ENCODE measurements at regions not wholly inside any gene's neighbourhood (a gene's known extent, or its start where the extent isn't known, plus 50 kb on each side); places are given as distances from the start of the nearest gene placed in this dataset.

DNA sequence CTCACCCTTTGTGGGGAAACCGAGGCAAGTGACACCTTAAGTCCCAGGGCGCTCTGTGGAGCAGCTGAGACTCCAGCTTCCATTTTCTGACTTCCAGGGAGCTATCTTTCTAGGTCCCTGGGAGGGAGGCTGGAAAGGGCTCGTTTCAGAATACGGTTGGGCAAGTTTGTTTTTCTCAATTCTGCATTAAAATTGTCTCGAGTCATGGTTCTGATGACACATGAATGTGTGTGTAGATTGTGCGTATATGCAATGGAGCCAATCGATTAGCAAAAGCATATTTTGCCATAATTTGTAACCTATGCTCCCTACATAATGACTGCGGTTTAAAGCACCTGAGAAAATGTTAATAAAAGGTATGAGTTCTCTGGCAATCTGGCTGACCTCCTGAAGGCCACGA is 77.3 kb downstream of the SIK1 start:
- CTCF ChIA-PET = interaction anchor here (1.5 kb wide), 1 partner anchor 34 kb away, joined by 3 read pairs; no protein-coding TSS in a partner anchor
- TF ChIP-seq, protein P1, sequence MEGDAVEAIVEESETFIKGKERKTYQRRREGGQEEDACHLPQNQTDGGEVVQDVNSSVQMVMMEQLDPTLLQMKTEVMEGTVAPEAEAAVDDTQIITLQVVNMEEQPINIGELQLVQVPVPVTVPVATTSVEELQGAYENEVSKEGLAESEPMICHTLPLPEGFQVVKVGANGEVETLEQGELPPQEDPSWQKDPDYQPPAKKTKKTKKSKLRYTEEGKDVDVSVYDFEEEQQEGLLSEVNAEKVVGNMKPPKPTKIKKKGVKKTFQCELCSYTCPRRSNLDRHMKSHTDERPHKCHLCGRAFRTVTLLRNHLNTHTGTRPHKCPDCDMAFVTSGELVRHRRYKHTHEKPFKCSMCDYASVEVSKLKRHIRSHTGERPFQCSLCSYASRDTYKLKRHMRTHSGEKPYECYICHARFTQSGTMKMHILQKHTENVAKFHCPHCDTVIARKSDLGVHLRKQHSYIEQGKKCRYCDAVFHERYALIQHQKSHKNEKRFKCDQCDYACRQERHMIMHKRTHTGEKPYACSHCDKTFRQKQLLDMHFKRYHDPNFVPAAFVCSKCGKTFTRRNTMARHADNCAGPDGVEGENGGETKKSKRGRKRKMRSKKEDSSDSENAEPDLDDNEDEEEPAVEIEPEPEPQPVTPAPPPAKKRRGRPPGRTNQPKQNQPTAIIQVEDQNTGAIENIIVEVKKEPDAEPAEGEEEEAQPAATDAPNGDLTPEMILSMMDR (IDR thresholded peaks at IDR 0.05; ENCODE audit: insufficient read depth, low read length, missing control alignments) = no peak
- POLR2A ChIA-PET = no interaction called here
- DNase-seq (ENCODE audit: low read depth, low spot score) = no peak
- no peak overlapping the region for H3K4me3 ChIP-seq (ENCODE audit: low read depth, low read length)

DNA sequence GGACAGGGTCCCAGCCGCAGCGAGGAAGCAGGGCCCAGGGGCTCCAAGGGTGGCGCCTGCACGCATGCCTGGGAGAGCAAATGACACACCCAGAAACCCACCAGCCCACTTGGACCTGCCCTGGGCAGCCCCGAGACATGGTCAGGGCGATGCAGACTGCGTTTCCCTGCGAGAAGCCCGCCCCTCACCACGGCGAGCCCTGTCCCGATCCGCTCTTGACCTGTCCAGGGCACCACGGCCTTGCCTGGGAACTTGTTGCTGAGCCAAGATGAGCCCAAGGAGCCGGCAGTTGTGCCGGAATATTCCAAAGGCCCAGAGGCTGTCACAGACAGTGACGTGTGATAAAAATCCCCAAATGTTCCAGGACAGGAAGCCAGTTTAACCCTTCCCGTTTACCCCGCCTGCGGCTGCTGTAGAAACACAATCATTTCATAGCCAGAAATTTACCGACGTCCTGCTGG is 78.1 kb downstream of the SIK1 start:
- DNase-seq (ENCODE audit: low read depth, low spot score) = no peak
- no peak overlapping the region for H3K4me3 ChIP-seq (ENCODE audit: low read depth, low read length)
- ChIA-PET CTCF (no interaction called here), POLR2A (no interaction called here)
- TF ChIP-seq, protein P1 (IDR thresholded peaks at IDR 0.05; ENCODE audit: insufficient read depth, low read length, missing control alignments) = no peak

DNA sequence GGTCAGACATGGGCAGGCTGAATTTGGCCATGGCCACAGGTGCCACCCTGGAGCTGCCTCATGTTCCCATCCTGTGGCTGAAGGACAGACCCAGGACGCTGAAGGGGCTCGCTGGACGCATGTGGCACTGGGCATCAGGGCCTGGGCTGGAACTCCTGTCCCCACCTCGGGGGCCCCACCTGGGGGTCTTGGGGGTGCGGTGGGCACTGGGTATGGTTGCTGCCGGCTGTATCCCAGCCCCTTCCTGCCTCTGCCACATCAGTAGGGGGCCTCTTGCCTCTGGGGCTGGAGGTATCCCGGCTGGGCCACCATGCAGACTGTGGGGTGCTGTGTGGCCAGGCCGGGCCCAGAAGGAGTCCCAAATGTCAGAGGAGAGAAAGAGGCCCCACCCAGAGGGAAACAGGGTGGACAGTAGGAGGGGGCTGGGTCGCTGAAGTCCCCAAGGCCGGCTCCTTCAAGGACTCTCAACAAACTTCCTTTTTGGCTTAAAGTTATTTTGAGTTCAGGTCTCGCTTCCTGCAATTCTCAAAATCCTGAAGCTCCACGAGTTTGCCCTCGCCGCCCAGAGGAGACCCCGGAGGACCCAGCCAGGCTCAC is 78.7 kb downstream of the SIK1 start:
- ChIA-PET CTCF (no interaction called here), POLR2A (no interaction called here)
- TF ChIP-seq, protein P1 (IDR thresholded peaks at IDR 0.05; ENCODE audit: insufficient read depth, low read length, missing control alignments) = no peak
- no peak overlapping the region for H3K4me3 ChIP-seq (ENCODE audit: low read depth, low read length)
- DNase-seq (ENCODE audit: low read depth, low spot score) = no peak

DNA sequence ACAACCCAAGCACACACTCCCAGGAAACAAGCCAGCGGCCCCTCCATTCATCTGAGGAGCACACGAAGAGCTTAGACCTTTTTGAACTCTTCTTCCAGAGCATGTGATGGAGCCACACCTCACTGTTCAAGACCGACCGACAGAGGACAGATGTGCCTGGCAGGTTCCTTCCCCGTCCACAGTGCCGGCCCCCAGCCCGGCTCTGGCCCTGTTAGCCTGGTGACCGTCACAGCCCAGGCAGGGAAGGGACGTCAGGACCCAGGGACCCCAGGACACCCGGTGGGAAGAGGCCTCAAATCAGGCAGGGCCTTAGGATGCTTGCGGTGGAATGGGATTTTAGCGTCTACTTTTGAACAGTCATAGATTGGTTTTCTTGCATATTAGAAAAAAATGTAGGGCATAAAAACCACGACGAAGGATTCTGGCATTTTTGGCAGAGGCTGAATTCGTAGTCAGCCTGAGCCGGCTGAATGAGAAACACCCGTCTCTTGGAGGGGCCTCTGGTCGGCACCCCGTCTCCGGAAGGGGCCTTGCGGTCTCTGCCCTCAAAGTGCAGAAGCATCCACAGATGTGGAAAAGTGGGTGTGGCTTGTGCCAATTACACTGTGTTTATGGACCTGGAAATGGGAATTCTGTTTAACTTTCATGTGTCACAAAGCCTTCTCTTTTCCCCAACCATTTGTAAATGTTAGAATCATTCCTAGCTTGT is 79.3 kb downstream of the SIK1 start:
- H3K4me3 ChIP-seq (ENCODE audit: low read depth, low read length) = no peak overlapping the region
- TF ChIP-seq, protein P1 (IDR thresholded peaks at IDR 0.05; ENCODE audit: insufficient read depth, low read length, missing control alignments) = no peak
- CTCF ChIA-PET = no interaction called here
- no peak for DNase-seq (ENCODE audit: low read depth, low spot score)
- POLR2A ChIA-PET = no interaction called here

DNA sequence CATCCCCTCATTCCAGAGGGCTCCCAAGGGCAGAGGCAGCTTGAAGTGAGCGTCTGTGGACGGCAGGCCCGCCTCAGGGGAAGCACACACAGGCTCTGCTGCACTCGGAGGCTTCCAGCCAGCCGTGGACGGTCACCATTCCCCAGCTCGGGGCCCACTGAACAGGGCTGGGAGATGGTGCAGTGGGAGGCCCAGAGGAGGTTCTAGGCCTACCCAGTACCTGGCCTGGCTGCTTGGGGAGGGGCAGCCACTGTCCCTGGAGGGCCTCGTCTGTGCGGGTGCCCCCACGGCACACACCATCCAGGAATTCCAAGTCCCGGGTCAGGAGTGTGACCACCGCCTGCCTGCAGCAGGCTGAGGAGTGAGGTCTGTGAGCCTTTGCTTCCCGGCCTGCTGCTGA is 80.4 kb downstream of the SIK1 start:
- TF ChIP-seq, protein P1 (IDR thresholded peaks at IDR 0.05; ENCODE audit: insufficient read depth, low read length, missing control alignments) = no peak
- no peak for DNase-seq (ENCODE audit: low read depth, low spot score)
- no peak overlapping the region for H3K4me3 ChIP-seq (ENCODE audit: low read depth, low read length)
- ChIA-PET POLR2A (no interaction called here), CTCF (no interaction called here)

DNA sequence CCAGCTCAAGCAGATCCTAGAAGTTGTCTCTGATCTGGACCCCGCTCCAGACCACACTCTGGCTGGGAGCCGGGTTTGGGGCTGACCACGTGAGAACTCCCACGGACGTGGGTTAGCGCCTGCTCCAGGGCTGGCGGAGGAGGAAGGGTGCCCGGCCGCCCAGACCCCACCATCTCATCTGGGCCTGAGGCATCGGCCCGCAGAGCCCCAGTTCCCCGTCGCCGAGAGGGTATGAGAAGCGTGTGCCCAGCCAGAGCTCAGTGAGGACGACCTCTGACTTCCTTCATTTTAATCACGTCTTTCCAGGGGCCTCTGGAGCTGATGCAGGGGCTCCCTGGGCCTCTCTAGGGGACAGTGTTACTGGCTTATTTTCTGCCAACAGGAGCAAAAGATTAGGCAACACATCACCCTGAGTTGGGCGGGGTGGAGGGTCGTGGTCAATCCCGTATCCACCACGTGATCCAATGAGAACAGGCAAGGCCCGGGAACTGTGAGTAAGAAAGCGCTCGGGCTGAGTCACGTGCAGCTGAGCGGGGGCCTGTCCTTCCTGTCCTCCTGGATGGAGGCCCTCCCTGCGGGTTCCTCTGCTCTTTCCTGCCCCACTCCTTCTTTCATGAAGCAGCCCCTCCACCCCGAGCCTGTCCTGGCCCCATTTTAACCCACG is 81.1 kb downstream of the SIK1 start:
- no peak for DNase-seq (ENCODE audit: low read depth, low spot score)
- TF ChIP-seq, protein P1 (IDR thresholded peaks at IDR 0.05; ENCODE audit: insufficient read depth, low read length, missing control alignments) = no peak
- ChIA-PET POLR2A (no interaction called here), CTCF (no interaction called here)
- no peak overlapping the region for H3K4me3 ChIP-seq (ENCODE audit: low read depth, low read length)
